ENCODE measurements at regions not wholly inside any gene's neighbourhood (a gene's known extent, or its start where the extent isn't known, plus 50 kb on each side); places are given as distances from the start of the nearest gene placed in this dataset.

GRCh38 chr2:64861452-64862397 is 127.5 kb upstream of the SLC1A4 start:
- Mint-ChIP-seq H3K27me3 (no peaks in the 10 kb centered on the region), H3K9me3 (no peaks in the 10 kb centered on the region), H3K4me3 (no peak overlapping the region), H3K27ac (no peak overlapping the region), H3K36me3 (no peaks in the 10 kb centered on the region), H3K4me1 (peaks cover 8 to 15% (median 8%) of the 10 kb centered on the region in 3 donors)

DNA sequence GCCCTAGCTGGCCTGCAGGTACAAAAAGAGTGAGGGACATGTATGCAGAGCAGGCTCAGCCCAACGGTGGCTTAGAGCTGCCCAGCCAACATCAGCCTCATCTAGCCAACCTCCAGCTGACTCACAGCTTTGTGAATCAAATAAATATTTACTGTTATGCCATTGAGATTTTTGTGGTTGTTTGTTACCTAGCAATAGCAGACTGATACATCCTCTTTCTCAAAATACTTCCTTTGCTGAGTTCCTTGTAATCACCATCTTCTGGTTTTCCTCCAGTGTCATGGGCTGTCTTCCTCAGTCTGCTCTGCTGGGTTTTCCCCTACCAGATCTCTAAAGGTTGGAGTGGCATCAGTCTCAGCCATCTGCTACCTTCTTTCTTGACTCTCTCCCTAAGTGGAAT is 126.6 kb upstream of the SLC1A4 start:
- Mint-ChIP-seq H3K36me3 (no peaks in the 10 kb centered on the region), H3K9me3 (no peaks in the 10 kb centered on the region), H3K27me3 (no peaks in the 10 kb centered on the region), H3K4me1 (peaks cover 8 to 11% (median 8%) of the 10 kb centered on the region in 3 donors), H3K4me3 (no peak overlapping the region), H3K27ac (no peak overlapping the region)

DNA sequence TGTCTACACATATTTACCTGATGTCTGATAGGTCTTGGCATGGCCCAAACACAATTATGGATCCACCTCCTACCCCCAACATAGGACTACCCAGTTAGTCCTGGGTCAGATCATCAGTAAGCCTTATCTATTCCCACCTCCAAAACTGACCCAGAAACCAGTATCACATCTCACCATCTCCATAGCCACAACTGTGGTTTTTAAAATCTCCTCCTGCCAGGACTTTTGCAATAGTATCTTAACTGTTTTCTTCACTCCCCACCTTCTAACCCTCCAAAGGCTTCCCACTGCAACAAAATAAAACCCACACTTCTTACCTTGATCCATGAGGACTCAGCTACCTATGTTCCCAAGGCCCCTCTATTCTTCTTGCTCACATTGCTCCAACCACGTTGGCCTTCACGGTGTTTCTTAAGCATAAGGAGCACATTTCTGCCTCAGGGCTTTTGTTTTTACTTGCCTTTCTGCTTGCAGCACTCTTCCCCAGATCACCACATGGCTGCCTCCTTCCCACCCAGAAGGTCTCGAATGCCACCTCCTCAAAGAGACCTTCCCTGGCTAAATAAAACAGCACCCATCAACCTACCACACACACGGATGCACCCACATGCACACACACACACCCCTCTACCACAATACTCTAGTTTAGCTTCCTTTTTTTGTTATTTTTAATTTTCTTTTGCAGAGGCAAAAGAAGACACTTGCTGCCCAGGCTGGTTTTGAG is 125.9 kb upstream of the SLC1A4 start:
- Mint-ChIP-seq H3K36me3 (no peaks in the 10 kb centered on the region), H3K4me1 (peaks cover 8 to 13% (median 9%) of the 10 kb centered on the region in 3 donors), H3K9me3 (no peaks in the 10 kb centered on the region), H3K4me3 (no peak overlapping the region), H3K27me3 (no peaks in the 10 kb centered on the region), H3K27ac (no peak overlapping the region)

DNA sequence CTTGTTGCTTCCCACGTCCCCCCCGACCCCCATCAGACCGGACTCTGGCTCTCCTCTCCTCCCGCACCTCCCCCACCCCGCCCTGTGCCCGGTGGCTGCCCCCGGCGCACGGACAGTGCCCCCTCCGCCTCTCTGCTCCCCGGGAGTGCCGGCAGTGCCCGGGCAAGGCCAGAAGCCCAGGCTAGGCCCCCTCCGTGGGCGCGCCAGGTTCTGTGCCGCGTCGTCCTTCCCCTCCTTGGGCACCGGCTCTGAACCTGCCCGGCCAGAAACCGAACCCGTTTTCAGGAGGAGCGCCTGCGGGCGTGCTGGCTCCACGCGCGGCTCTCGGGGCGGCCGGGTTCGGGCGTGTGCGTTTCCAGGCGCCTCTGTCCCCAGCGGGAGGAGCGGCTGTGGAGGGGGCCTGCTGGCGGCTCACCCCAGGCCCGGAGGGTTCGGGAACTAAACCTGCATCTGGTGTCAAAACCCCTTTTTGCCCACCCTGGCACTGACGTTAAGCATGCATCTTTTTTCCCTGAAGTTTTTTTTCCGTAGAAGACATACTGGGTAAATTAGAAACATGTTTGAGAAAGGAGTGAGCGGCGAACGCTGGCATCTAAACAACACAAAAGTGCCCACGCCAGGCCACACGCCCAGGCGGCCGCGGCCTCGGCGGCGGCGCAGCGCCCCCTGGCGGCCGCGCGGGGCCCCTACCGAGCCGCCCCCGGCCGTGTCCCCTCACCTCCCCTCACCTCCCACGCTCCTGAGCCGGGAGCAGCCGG is 123.9 kb upstream of the SLC1A4 start:
- H3K27ac Mint-ChIP-seq, result peak overlapping the region in 2 of 3 donors; percentile 25 to 94

DNA sequence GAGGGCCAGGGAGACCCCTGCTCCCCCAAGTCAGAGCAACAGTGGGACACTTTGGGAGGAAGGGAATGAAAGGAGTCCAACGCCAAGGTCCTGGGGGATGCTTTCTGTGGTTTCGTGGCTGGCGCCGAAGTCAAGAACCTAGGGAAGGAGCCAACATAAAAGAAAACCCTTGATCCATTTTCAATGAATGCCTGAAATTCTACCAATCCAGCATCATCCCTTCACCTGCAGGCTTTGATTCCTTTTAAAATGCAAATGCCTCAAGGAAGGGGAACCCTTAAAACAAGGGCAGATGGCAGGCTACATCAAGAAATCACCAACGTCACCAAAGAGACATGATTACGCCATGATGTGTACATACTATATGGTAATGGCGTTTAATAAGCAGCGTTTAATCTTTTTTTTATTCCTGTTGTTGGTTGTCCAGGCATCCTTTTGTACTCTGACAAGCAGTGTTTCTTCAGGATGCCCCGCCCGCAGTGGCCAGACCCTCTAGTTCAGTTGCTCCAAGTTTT is 123.3 kb upstream of the SLC1A4 start:
- H3K4me3 Mint-ChIP-seq, result peak overlapping the region; percentile 27 to 80 (median 69)
- H3K27me3 Mint-ChIP-seq, result no peaks in the 10 kb centered on the region
- no peaks in the 10 kb centered on the region for H3K36me3 Mint-ChIP-seq
- no peaks in the 10 kb centered on the region for H3K9me3 Mint-ChIP-seq
- peaks cover 0 to 6% (median 4%) of the 10 kb centered on the region in 3 donors for H3K4me1 Mint-ChIP-seq
- H3K27ac Mint-ChIP-seq, result peak overlapping the region in 2 of 3 donors; percentile 25 to 34

More for the DNA sequence above, 123.9 kb upstream of the SLC1A4 start:
- Mint-ChIP-seq H3K36me3 (no peaks in the 10 kb centered on the region), H3K27me3 (no peaks in the 10 kb centered on the region), H3K9me3 (no peaks in the 10 kb centered on the region), H3K4me1 (peaks cover 0 to 6% (median 4%) of the 10 kb centered on the region in 3 donors), H3K4me3 (peak overlapping the region in 2 of 4 donors; percentile 80 to 92)

DNA sequence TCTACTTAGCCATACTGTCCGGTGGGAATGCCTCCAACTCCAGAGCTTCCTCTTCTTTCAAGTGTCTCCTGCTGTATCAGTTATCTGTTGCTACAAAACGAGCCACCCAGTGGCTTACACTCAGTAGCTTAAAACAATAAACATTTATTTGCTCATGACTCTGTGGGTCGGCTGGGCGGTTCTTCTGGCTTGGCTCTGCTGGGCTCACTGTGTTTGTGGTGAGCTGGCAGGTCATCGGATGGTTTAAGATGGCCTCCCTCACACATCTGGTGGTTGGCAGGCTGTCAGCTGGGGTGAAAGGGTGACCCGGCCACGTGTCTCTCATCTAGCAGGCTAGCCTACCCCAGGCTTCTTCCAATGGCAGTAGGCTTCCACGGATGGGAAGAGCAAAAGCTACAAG is 122.4 kb upstream of the SLC1A4 start:
- Mint-ChIP-seq H3K36me3 (no peaks in the 10 kb centered on the region), H3K27me3 (no peaks in the 10 kb centered on the region), H3K9me3 (no peaks in the 10 kb centered on the region), H3K4me1 (peaks cover 0 to 6% (median 4%) of the 10 kb centered on the region in 3 donors), H3K4me3 (peak overlapping the region in 1 of 4 donors; percentile 80), H3K27ac (peak overlapping the region in 1 of 3 donors; percentile 34)

DNA sequence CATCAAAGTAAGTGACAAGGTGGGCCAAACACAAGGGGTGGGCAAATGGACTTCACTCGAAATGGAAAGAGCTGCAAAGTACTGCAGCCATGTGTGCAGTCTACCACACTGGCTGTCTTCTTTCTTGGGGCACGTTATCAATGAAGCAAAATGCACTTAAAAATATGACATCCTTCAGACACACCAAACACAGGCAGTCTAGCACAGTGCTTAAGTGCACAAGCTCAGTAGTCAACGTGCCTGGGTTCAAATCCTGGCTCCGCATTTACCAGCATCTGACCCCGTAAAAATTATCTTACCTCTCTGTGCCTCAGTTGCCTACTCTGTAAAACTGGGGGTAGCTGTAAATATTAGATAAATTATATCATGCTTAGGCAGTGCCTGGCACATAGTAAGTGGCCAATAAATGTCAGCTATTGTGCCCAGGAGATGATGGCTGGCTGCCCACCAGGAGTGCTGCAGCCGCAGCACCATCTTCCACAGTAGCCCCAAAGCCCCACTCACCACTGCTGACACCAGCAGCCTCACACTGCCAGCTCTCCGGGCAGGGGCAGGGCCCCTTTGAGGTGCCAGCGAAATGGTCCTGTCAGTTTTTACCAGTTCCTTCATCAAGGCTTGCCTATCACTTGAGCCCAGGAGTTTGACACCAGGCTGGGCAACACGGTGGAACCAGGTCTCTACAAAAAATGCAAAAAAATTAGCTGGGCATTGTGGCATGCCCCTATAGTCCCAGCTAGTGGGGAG is 121.8 kb upstream of the SLC1A4 start:
- Mint-ChIP-seq H3K27me3 (no peaks in the 10 kb centered on the region), H3K27ac (no peak overlapping the region), H3K9me3 (no peaks in the 10 kb centered on the region), H3K4me3 (peak overlapping the region in 1 of 4 donors; percentile 80), H3K36me3 (no peaks in the 10 kb centered on the region), H3K4me1 (peaks cover 0 to 6% (median 4%) of the 10 kb centered on the region in 3 donors)

DNA sequence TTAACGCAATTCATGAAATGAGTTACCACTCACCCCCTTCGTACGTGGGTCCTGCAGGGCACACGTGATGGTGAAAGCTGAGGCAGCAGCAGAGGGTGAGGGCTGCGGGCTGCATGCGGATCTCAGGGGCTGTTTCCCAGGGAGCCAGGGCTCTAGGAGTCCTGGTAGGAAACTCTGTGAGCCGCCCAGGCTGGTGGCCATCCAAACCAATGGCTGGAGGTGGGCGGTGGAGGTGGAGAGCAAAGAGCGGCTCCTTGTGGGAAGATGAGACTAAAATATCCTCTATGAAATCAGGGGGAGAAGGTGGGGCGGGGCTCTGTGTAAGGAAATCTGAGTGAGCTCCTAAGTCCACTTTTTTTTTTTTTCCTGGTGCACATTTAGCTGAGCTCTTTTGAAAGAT is 120.1 kb upstream of the SLC1A4 start:
- Mint-ChIP-seq H3K4me1 (peaks cover 8 to 12% (median 10%) of the 10 kb centered on the region in 3 donors), H3K27me3 (no peaks in the 10 kb centered on the region), H3K27ac (no peak overlapping the region), H3K36me3 (no peaks in the 10 kb centered on the region), H3K4me3 (no peak overlapping the region), H3K9me3 (no peaks in the 10 kb centered on the region)

GRCh38 chr2:64873472-64873924 is 115.7 kb upstream of the SLC1A4 start:
- Mint-ChIP-seq H3K4me3 (peak overlapping the region; percentile 21 to 79 (median 65)), H3K9me3 (no peaks in the 10 kb centered on the region), H3K36me3 (no peaks in the 10 kb centered on the region), H3K27me3 (no peaks in the 10 kb centered on the region), H3K4me1 (peaks cover 6 to 8% (median 7%) of the 10 kb centered on the region in 3 donors), H3K27ac (peak overlapping the region in 2 of 3 donors; percentile 15 to 35)

GRCh38 chr2:64874593-64874992 is 114.6 kb upstream of the SLC1A4 start:
- peaks cover 6 to 8% (median 6%) of the 10 kb centered on the region in 3 donors for H3K4me1 Mint-ChIP-seq
- no peaks in the 10 kb centered on the region for H3K36me3 Mint-ChIP-seq
- H3K9me3 Mint-ChIP-seq, result no peaks in the 10 kb centered on the region
- peak overlapping the region in 1 of 3 donors; percentile 19 for H3K27ac Mint-ChIP-seq
- H3K27me3 Mint-ChIP-seq, result no peaks in the 10 kb centered on the region
- no peak overlapping the region for H3K4me3 Mint-ChIP-seq

- H3K27me3 Mint-ChIP-seq, result no peaks in the 10 kb centered on the region
- peak overlapping the region in 1 of 3 donors; percentile 50 for H3K27ac Mint-ChIP-seq
- H3K4me1 Mint-ChIP-seq, result peaks cover 6 to 8% (median 6%) of the 10 kb centered on the region in 3 donors
- H3K9me3 Mint-ChIP-seq, result no peaks in the 10 kb centered on the region
- no peak overlapping the region for H3K4me3 Mint-ChIP-seq
- H3K36me3 Mint-ChIP-seq, result no peaks in the 10 kb centered on the region
These were observed 113.8 kb upstream of the SLC1A4 start for GRCh38 chr2:64875368-64875767.

DNA sequence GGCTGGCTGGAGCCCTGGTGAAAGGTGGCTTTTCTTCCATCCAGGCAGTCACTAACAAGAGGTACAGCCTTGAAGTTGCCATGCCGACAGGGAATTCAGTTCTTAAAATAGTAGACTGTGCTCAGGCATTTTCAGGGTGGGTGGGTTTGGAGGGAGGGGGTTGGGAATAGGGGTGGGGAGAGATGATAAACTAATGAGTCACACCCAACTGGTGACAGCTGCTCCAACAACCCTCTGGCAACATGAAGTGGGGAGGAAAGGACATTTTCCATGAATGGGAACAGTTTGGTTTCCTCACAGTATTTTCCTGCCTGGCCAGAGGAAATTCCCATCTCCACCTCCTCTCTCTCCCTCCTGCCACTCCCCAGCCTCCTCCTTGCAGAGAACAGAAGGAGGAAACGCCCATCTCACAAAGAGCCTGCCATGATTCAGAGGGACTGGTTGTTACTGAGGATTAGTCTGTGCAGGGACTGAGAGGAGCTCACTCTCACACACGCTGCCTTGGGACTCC is 113.0 kb upstream of the SLC1A4 start:
- peaks cover 6 to 10% (median 8%) of the 10 kb centered on the region in 3 donors for H3K4me1 Mint-ChIP-seq
- no peaks in the 10 kb centered on the region for H3K9me3 Mint-ChIP-seq
- peaks cover 1% of the 10 kb centered on the region for H3K36me3 Mint-ChIP-seq
- no peak overlapping the region for H3K4me3 Mint-ChIP-seq
- no peak overlapping the region for H3K27ac Mint-ChIP-seq
- no peaks in the 10 kb centered on the region for H3K27me3 Mint-ChIP-seq

DNA sequence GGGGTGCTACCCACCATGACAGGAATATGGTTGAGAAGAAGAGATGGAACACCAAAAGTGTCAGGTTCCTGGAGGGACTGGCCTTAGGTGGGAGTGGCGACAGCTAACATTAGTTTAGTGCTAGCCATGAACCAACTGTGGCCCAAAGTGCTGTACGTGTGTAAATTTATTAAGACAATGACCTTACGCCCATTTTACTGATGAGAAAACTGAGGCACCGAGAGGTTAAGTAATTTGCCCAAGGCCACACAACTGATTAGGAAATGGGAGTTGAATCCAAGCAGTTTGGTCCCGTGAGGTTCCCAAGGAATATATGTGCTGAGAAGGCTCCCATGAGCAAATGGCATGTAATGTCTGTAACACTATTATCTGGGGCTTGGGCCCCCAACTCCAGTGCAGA is 109.5 kb upstream of the SLC1A4 start:
- Mint-ChIP-seq H3K36me3 (peaks cover 3% of the 10 kb centered on the region), H3K27me3 (no peaks in the 10 kb centered on the region), H3K9me3 (no peaks in the 10 kb centered on the region), H3K4me3 (no peak overlapping the region), H3K27ac (peak overlapping the region in 1 of 3 donors; percentile 52), H3K4me1 (peaks cover 0 to 5% (median 0%) of the 10 kb centered on the region in 3 donors)
